ENCODE measurements at regions not wholly inside any gene's neighbourhood (a gene's known extent, or its start where the extent isn't known, plus 50 kb on each side); places are given as distances from the start of the nearest gene placed in this dataset.

DNA sequence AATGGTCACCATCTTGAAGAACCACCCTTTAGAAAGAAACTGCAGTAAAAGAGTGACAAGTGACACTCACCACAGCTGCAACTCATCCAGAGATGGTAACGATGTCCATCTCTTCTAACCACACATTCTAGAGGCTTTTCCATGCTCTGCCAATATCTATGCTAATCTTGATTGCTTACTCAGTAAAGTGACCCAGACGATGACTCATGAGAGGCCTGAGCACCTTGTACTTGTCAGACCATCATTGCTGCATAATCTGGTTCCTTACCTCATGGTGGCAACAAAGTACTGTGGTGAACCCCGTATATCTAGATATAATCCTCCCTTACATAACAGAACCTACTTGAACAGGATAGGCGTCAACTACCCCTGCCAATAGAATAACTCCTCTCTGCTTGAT lies 75.6 kb downstream of the CCNG2 start:
- TF ChIP-seq, protein P1, sequence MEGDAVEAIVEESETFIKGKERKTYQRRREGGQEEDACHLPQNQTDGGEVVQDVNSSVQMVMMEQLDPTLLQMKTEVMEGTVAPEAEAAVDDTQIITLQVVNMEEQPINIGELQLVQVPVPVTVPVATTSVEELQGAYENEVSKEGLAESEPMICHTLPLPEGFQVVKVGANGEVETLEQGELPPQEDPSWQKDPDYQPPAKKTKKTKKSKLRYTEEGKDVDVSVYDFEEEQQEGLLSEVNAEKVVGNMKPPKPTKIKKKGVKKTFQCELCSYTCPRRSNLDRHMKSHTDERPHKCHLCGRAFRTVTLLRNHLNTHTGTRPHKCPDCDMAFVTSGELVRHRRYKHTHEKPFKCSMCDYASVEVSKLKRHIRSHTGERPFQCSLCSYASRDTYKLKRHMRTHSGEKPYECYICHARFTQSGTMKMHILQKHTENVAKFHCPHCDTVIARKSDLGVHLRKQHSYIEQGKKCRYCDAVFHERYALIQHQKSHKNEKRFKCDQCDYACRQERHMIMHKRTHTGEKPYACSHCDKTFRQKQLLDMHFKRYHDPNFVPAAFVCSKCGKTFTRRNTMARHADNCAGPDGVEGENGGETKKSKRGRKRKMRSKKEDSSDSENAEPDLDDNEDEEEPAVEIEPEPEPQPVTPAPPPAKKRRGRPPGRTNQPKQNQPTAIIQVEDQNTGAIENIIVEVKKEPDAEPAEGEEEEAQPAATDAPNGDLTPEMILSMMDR (IDR thresholded peaks at IDR 0.05), result no peak
- TF ChIP-seq POLR2A (IDR thresholded peaks at IDR 0.05), result no peak
- H3K27ac ChIP-seq, result no peak overlapping the region
- WGBS (ENCODE audit: insufficient coverage, low coverage, low lambda C conversion rate, missing lambda C conversion rate), result 51% methylated on average over 3 of the region's 4 CpGs
- H3K4me1 ChIP-seq, result no peaks in the 10 kb centered on the region
- ATAC-seq, result no peak
- H3K27me3 ChIP-seq, result no peaks in the 10 kb centered on the region
- no peaks in the 10 kb centered on the region for H3K9me3 ChIP-seq
- intact Hi-C loops (cut with DNase I), result no loop called here
- DNase-seq, result no peak
- H3K36me3 ChIP-seq, result no peaks in the 10 kb centered on the region
- no peak overlapping the region for H3K4me3 ChIP-seq

DNA sequence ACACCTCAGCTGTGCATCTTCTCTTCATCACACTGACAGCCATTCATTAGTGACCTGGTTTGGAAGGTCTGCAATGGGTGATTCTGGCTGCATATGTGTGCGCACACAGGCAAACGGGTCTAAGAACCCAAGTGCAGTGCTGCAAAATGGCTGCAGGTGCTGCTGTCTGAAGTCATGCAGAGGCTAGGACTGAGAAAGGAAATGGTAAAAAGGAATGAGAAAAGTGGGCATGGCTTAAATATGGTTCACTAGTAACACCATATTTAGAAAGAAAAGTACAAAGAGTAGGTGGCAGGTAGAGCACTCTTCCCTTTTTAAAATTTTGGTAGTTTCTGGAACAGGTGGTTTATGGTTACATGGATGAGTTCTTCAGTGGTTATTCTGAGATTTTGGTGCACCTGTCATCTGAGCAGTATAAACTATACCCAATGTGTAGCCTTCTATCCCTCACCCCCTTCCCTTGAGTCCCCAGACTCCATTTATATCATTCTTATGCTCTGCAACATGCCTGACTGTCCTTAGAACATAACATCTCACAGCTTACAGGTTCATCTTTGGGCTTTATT lies 78.4 kb downstream of the CCNG2 start:
- TF ChIP-seq, protein P1 (IDR thresholded peaks at IDR 0.05), result no peak
- no peak for TF ChIP-seq POLR2A (IDR thresholded peaks at IDR 0.05)
- Histone ChIP-seq H3K9me3 (no peaks in the 10 kb centered on the region), H3K27ac (no peak overlapping the region), H3K4me1 (no peaks in the 10 kb centered on the region), H3K4me3 (no peak overlapping the region), H3K27me3 (no peaks in the 10 kb centered on the region), H3K36me3 (no peaks in the 10 kb centered on the region)
- ATAC-seq, result no peak
- no peak for DNase-seq
- 62% methylated on average over 2 of the region's 2 CpGs for WGBS (ENCODE audit: insufficient coverage, low coverage, low lambda C conversion rate, missing lambda C conversion rate)
- intact Hi-C loops (cut with DNase I), result no loop called here

DNA sequence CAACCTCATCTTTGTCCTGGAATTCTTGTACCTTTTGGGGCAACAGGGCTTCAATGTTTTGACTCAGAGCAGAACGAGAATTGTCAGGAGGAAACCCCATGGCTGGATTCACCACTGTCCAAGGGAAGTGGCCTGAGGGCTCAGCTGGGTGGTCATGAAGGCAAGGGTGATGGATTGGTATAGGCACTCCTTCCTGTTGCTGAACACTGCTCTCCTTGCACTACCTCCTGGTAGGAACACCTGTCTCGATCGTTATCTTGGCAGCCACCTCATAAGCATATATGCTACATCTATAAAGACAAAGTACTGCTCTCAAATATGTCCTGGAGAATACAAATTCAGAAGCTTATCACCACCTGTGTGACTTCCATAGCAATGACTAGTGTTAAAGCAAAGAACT lies 79.8 kb downstream of the CCNG2 start:
- WGBS (ENCODE audit: insufficient coverage, low coverage, low lambda C conversion rate, missing lambda C conversion rate), result 31% methylated on average over 3 of the region's 3 CpGs
- Histone ChIP-seq H3K27ac (no peak overlapping the region), H3K4me3 (no peak overlapping the region), H3K27me3 (no peaks in the 10 kb centered on the region), H3K9me3 (no peaks in the 10 kb centered on the region), H3K4me1 (no peaks in the 10 kb centered on the region), H3K36me3 (no peaks in the 10 kb centered on the region)
- ATAC-seq, result no peak
- intact Hi-C loops (cut with DNase I), result no loop called here
- TF ChIP-seq, protein P1 (IDR thresholded peaks at IDR 0.05), result no peak
- no peak for TF ChIP-seq POLR2A (IDR thresholded peaks at IDR 0.05)
- DNase-seq, result no peak

DNA sequence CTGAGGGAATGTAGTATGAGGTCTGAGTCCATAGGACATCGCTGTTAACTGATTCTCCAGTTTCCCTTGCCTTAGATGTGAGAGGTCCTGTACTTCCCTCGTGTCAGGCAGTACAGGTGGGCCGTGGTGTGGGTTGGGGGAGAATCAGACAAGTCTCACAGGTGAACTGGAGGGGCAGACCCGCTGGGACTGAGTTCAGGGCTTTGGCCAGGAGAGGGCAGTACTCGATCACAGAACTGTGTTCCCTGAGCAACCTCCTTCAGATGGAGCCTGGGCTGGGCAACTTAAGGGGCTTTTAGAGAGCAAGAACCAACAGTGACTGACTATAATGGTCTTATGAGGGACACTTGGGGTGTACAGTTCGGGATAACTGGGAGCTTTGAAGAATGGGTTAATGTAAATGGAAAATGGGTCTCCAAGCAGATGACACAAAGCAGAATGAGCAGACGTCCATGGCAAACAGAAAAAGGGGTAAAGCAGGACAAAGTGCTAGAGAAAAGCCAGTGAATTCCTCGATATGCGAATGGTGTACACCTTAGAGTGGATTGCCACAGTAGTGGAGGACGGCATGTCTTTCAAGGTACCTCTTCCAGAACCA lies 83.6 kb downstream of the CCNG2 start:
- DNase-seq (peak; percentile 63 to 68 (median 64)), ATAC-seq (peak; percentile 75 to 93 (median 90))
- 12% methylated on average over 10 of the region's 10 CpGs for WGBS (ENCODE audit: insufficient coverage, low coverage, low lambda C conversion rate, missing lambda C conversion rate)
- intact Hi-C loops (cut with DNase I), result no loop called here
- TF ChIP-seq, protein P1 (IDR thresholded peaks at IDR 0.05), result peak; percentile 54 to 78 (median 78)
- no peak for TF ChIP-seq POLR2A (IDR thresholded peaks at IDR 0.05)
- no peaks in the 10 kb centered on the region for H3K27me3 ChIP-seq
- H3K4me3 ChIP-seq, result no peak overlapping the region
- no peaks in the 10 kb centered on the region for H3K4me1 ChIP-seq
- no peaks in the 10 kb centered on the region for H3K9me3 ChIP-seq
- H3K27ac ChIP-seq, result no peak overlapping the region
- H3K36me3 ChIP-seq, result no peaks in the 10 kb centered on the region
